HG03103 (cell line): ENCODE measurements at regions not wholly inside any gene's neighbourhood (a gene's known extent, or its start where the extent isn't known, plus 50 kb on each side); places are given as distances from the start of the nearest gene placed in this dataset.

Experiments
- ATAC-seq: cut with Tn5 transposase; IDR thresholded peaks from one replicate; pipeline ENCODE4 v1.9.1; 2021; ENCODE audit warnings: low read depth; ENCODE audit not compliant: unreplicated experiment

- no peak for ATAC-seq
These were observed 125.9 kb upstream of the CD93 start for GRCh38 chr20:23212011-23212410.

- no peak for ATAC-seq
These were observed 125.0 kb upstream of the CD93 start for GRCh38 chr20:23211164-23211563.

- no peak for ATAC-seq
These were observed 121.9 kb upstream of the CD93 start for GRCh38 chr20:23207826-23208540.

GRCh38 chr20:23206995-23207394 lies 120.9 kb upstream of the CD93 start:
- ATAC-seq = no peak

GRCh38 chr20:23206061-23206460 lies 119.9 kb upstream of the CD93 start:
- ATAC-seq = no peak

- no peak for ATAC-seq
These were observed 119.5 kb upstream of the CD93 start for GRCh38 chr20:23205611-23206041.

- ATAC-seq = no peak
These were observed 119.1 kb upstream of the CD93 start for GRCh38 chr20:23205211-23205610.

GRCh38 chr20:23203951-23204730 lies 118.0 kb upstream of the CD93 start:
- ATAC-seq = no peak

- ATAC-seq = no peak
These were observed 117.2 kb upstream of the CD93 start for GRCh38 chr20:23203310-23203709.

- ATAC-seq = no peak
These were observed 115.5 kb upstream of the CD93 start for GRCh38 chr20:23201658-23202057.

- no peak for ATAC-seq
These were observed 114.8 kb upstream of the CD93 start for GRCh38 chr20:23200914-23201313.

GRCh38 chr20:23200413-23200812 lies 114.3 kb upstream of the CD93 start:
- no peak for ATAC-seq

- ATAC-seq = no peak
These were observed 113.2 kb upstream of the CD93 start for GRCh38 chr20:23199356-23199755.

GRCh38 chr20:23198815-23199214 lies 112.7 kb upstream of the CD93 start:
- ATAC-seq = no peak

GRCh38 chr20:23197836-23198235 lies 111.7 kb upstream of the CD93 start:
- no peak for ATAC-seq

GRCh38 chr20:23195636-23196035 lies 109.5 kb upstream of the CD93 start:
- no peak for ATAC-seq

GRCh38 chr20:23193801-23194384 lies 107.8 kb upstream of the CD93 start:
- no peak for ATAC-seq

- no peak for ATAC-seq
These were observed 106.3 kb upstream of the CD93 start for GRCh38 chr20:23192469-23192868.

GRCh38 chr20:23190557-23190956 lies 104.4 kb upstream of the CD93 start:
- ATAC-seq = no peak

- ATAC-seq = no peak
These were observed 103.7 kb upstream of the CD93 start for GRCh38 chr20:23189854-23190253.

GRCh38 chr20:23189341-23189740 lies 103.2 kb upstream of the CD93 start:
- ATAC-seq = no peak
